IMR-90 (cell line): ENCODE measurements at regions not wholly inside any gene's neighbourhood (a gene's known extent, or its start where the extent isn't known, plus 50 kb on each side); places are given as distances from the start of the nearest gene placed in this dataset.

Source experiments
- ATAC-seq: fragments of 200-7000 bp; cut with Tn5 transposase; 2 replicates; pipeline ENCODE4 v1.9.1; 2020; ENCODE audit warnings: low read depth, mild to moderate bottlenecking, moderate library complexity
- BruUV-seq: library from RNA; stranded (reverse); fragments of 400-500 nt; replicated peaks from 2 replicates; lab custom pipeline; 2021; lab: Mats Ljungman, UMichigan
- CTCF ChIA-PET: fragments of 300-600 bp; formaldehyde crosslinking; extraction: SDS; loops from one replicate; lab custom pipeline; 2021; ENCODE audit warnings: antibody characterized with exemption; lab: Yijun Ruan, JAX
- POLR2A ChIA-PET: fragments of 300-600 bp; sonication (Branson Sonifier 250); formaldehyde crosslinking; loops from one replicate; lab custom pipeline; 2022; ENCODE audit warnings: antibody characterized with exemption; ENCODE audit not compliant: unreplicated experiment; lab: Charles Lee
- DNase-seq: peaks from one replicate; pipeline ENCODE4 v3.0.0; 2013
- H2AFZ ChIP-seq: replicated peaks from 2 replicates; pipeline ENCODE3; 2013; ENCODE audit warnings: low read length, mild to moderate bottlenecking; ENCODE audit not compliant: poor library complexity
- H2AK5ac ChIP-seq: 2 replicates; pipeline ENCODE4 v1.6.1; 2013; ENCODE audit warnings: low read depth, low read length, inconsistent platforms
- H2AK9ac ChIP-seq: replicated peaks from 2 replicates; pipeline ENCODE3; 2013; ENCODE audit warnings: mild to moderate bottlenecking, low read depth, low read length, moderate library complexity; ENCODE audit not compliant: poor library complexity
- H2BK120ac ChIP-seq: 2 replicates; pipeline ENCODE4 v1.6.1; 2013; ENCODE audit warnings: low read depth, low read length, inconsistent platforms
- H2BK15ac ChIP-seq: 3 replicates; pipeline ENCODE4 v1.6.1; 2013; ENCODE audit warnings: low read depth, low read length, inconsistent platforms
- H2BK20ac ChIP-seq: 2 replicates; pipeline ENCODE4 v1.6.1; 2013; ENCODE audit warnings: low read depth, mild to moderate bottlenecking, inconsistent platforms, low read length, moderate library complexity
- H2BK5ac ChIP-seq: 2 replicates; pipeline ENCODE4 v1.6.1; 2013; ENCODE audit warnings: mild to moderate bottlenecking, low read depth, low read length, inconsistent platforms; ENCODE audit not compliant: poor library complexity, severe bottlenecking
- H3K14ac ChIP-seq: replicated peaks from 2 replicates; pipeline ENCODE4 v1.6.1; 2013; ENCODE audit warnings: low read depth, low read length, inconsistent platforms
- H3K18ac ChIP-seq: 2 replicates; pipeline ENCODE4 v1.6.1; 2013; ENCODE audit warnings: low read depth, low read length, control low read depth
- H3K23ac ChIP-seq: 2 replicates; pipeline ENCODE4 v1.6.1; 2013; ENCODE audit warnings: low read depth, low read length, inconsistent platforms
- H3K27ac ChIP-seq: 2 replicates; pipeline ENCODE4 v1.5.1; 2013; ENCODE audit warnings: mild to moderate bottlenecking, control low read depth, low read length; ENCODE audit not compliant: insufficient read depth
- H3K27me3 ChIP-seq: 2 replicates; pipeline ENCODE4 v1.6.1; 2013; ENCODE audit warnings: low read length; ENCODE audit not compliant: control insufficient read depth, insufficient read depth
- H3K36me3 ChIP-seq: 2 replicates; pipeline ENCODE4 v1.6.1; 2013; ENCODE audit warnings: low read length, mixed read lengths; ENCODE audit not compliant: control insufficient read depth, insufficient read depth
- H3K4ac ChIP-seq: 2 replicates; pipeline ENCODE4 v1.6.1; 2013; ENCODE audit warnings: low read depth, low read length, inconsistent platforms
- H3K4me1 ChIP-seq: 2 replicates; pipeline ENCODE4 v1.6.1; 2013; ENCODE audit warnings: low read length, mixed read lengths; ENCODE audit not compliant: control insufficient read depth, insufficient read depth
- H3K4me2 ChIP-seq: 2 replicates; pipeline ENCODE4 v1.6.1; 2013; ENCODE audit warnings: low read depth, mild to moderate bottlenecking, control low read depth, low read length, moderate library complexity
- H3K4me3 ChIP-seq: 2 replicates; pipeline ENCODE4 v1.5.1; 2013; ENCODE audit warnings: low read depth, mild to moderate bottlenecking, control low read depth, low read length, moderate library complexity; ENCODE audit not compliant: insufficient read depth
- H3K56ac ChIP-seq: 2 replicates; pipeline ENCODE4 v1.6.1; 2013; ENCODE audit warnings: low read length, inconsistent platforms; ENCODE audit not compliant: insufficient read depth; ENCODE audit errors: extremely low read depth
- H3K79me1 ChIP-seq, 2 experiments: 2 replicates each; pipeline ENCODE4 v1.6.1; 2013; ENCODE audit warnings: low read length in 2 of 2, inconsistent platforms in 1 of 2, low read depth in 1 of 2
- H3K9ac ChIP-seq: 2 replicates; pipeline ENCODE4 v1.6.1; 2013; ENCODE audit warnings: low read depth, low read length, control low read depth
- H3K9me1 ChIP-seq: 2 replicates; pipeline ENCODE4 v1.6.1; 2013; ENCODE audit warnings: low read length, inconsistent platforms; ENCODE audit not compliant: insufficient read depth
- H3K9me3 ChIP-seq: 2 replicates; pipeline ENCODE4 v1.6.1; 2013; ENCODE audit warnings: low read length; ENCODE audit not compliant: control insufficient read depth, insufficient read depth
- H4K20me1 ChIP-seq: 2 replicates; pipeline ENCODE4 v1.6.1; 2013; ENCODE audit warnings: low read length, inconsistent platforms; ENCODE audit not compliant: insufficient read depth
- H4K5ac ChIP-seq: 2 replicates; pipeline ENCODE4 v1.6.1; 2013; ENCODE audit warnings: mild to moderate bottlenecking, low read depth, low read length, control low read depth
- H4K8ac ChIP-seq, 2 experiments: 2 replicates each; pipeline ENCODE4 v1.6.1; 2013; ENCODE audit warnings: low read depth in 2 of 2, low read length in 2 of 2, control low read depth in 1 of 2, inconsistent platforms in 1 of 2
- H4K91ac ChIP-seq: 2 replicates; pipeline ENCODE4 v1.6.1; 2013; ENCODE audit warnings: low read depth, low read length, inconsistent platforms; ENCODE audit not compliant: insufficient read depth
- BHLHE40 ChIP-seq: fragments of 150-350 bp; IDR thresholded peaks from 2 replicates; pipeline ENCODE4 v1.6.1; 2016; ENCODE audit warnings: mild to moderate bottlenecking, low read depth, low read length
- CHD1 ChIP-seq: IDR thresholded peaks from 2 replicates; pipeline ENCODE4 v1.6.1; 2012; ENCODE audit warnings: low read depth, low read length, improper control_type of control experiment
- FOS ChIP-seq: fragments of 150-350 bp; IDR thresholded peaks from 2 replicates; pipeline ENCODE4 v1.6.1; 2016; ENCODE audit warnings: low read depth, low read length
- MAFK ChIP-seq: IDR thresholded peaks from 2 replicates; pipeline ENCODE4 v1.6.1; 2012; ENCODE audit warnings: low read depth, low read length, improper control_type of control experiment
- MXI1 ChIP-seq: IDR thresholded peaks from 2 replicates; pipeline ENCODE4 v1.6.1; 2012; ENCODE audit warnings: low read depth, mild to moderate bottlenecking, low read length, moderate library complexity, borderline replicate concordance
- NFE2L2 ChIP-seq: fragments of 150-350 bp; IDR thresholded peaks from 2 replicates; pipeline ENCODE4 v1.6.1; 2016; ENCODE audit warnings: low read depth, mild to moderate bottlenecking, low read length
- RAD21 ChIP-seq: IDR thresholded peaks from 2 replicates; pipeline ENCODE4 v1.6.1; 2012; ENCODE audit warnings: low read length, improper control_type of control experiment
- RFX5 ChIP-seq: IDR thresholded peaks from 2 replicates; pipeline ENCODE4 v1.8.0; 2012; ENCODE audit warnings: low read depth, mild to moderate bottlenecking, low read length, moderate library complexity
- SMC3 ChIP-seq: fragments of 150-350 bp; IDR thresholded peaks from 2 replicates; pipeline ENCODE4 v1.6.1; 2016; ENCODE audit warnings: low read depth, mild to moderate bottlenecking, antibody characterized with exemption, low read length, moderate library complexity
- WGBS, 2 experiments: methylation state at CpG; one replicate each; pipeline versions ENCODE4 v1.1.5 to v1.1.7; 2013; ENCODE audit warnings: missing lambda C conversion rate in 2 of 2; ENCODE audit not compliant: insufficient read length in 1 of 2; ENCODE audit errors: extremely low coverage in 2 of 2; 5-methylcytosine and 5-hydroxymethylcytosine counted together
- dilution Hi-C: fragments of 300-500 bp; cut with HindIII; formaldehyde crosslinking; loops from one replicate; pipeline ENCODE4 v1.14.3; 2018; ENCODE audit warnings: low sequenced_read_pairs; ENCODE audit not compliant: unreplicated experiment
- in situ Hi-C: fragments of 300-500 bp; cut with MboI; formaldehyde crosslinking; loops from 3 replicates; pipeline ENCODE4 v1.14.3; 2019; ENCODE audit warnings: low sequenced_read_pairs, inconsistent platforms, mixed read lengths
- intact Hi-C: fragments of 100-400 bp; cut with micrococcal nuclease; formaldehyde crosslinking; loops from 2 replicates; pipeline ENCODE4 v1.10.0; 2022
- TF ChIP-seq, protein P1 (sequence below): fragments of 150-350 bp; IDR thresholded peaks from 2 replicates; pipeline ENCODE4 v1.6.1; 2016; ENCODE audit warnings: low read depth, mild to moderate bottlenecking, low read length, moderate library complexity, borderline replicate concordance
- TF ChIP-seq, protein P2 (sequence below): conservative IDR thresholded peaks from 2 replicates; pipeline ENCODE4 v1.5.1; 2012; ENCODE audit warnings: mild to moderate bottlenecking, low read depth, low read length, improper control_type of control experiment

DNA sequence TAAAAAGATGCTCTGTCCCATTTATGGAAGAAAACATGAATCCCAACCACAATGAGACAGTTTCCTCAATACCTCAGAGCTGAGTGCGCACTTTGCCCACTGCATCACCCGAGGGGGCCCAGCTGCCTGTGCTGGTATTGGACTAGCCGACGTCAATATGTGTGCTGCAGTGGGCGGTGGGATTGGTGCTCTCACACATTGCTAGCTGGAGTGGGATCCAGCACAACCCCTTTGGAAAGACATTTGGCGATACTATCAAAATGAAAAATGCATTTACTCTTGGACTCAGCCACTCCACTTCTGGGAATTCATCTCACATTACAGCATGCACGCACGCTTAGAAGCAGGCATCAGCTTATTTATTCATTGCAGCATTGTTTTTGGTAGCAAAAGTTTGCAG, 289.2 kb upstream of the FOXF1 start (continued):
- no peak for TF ChIP-seq MXI1

DNA sequence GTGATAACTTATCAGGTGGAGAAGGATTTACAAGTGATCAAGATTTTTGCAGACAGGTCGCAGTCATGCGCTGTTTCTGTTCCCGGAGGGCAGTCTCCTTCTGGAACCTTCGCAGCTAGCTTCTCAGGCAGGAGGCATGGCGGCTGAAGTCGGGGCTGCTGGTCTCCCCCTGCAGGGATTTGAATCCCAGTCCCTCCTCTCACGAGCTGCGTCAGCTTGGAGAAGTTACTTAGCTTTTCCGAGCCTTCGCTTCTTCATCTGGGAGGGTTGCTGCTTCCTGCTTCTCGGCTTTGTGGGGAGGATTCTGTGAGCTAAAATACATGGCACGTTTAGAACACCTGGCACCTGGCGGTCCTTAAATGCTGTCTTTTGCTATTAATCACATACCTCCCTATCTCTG, 287.8 kb upstream of the FOXF1 start:
- CTCF ChIA-PET, result interaction anchor here (1.1 to 1.3 kb wide), 2 partner anchors 59 to 236 kb away, joined by 3 read pairs; no protein-coding TSS in a partner anchor

More for the DNA sequence above, 287.8 kb upstream of the FOXF1 start:
- DNase-seq (peak; percentile 84), ATAC-seq (peak; percentile 21)
- intact Hi-C loops (loop anchor here (2.0 to 5.0 kb wide), 4 partner anchors 140 to 400 kb away; no protein-coding TSS in a partner anchor), in situ Hi-C loops (loop anchor here (5.0 to 10.0 kb wide), 4 partner anchors 72 to 290 kb away; partner anchors contain the start of gene FOXF1), dilution Hi-C loops (no loop called here)
- peak overlapping the region; percentile 91 for H2AK5ac ChIP-seq
- peaks cover 4 to 64% of the 10 kb centered on the region in 2 experiments; a peak in 3 of 4 replicates for H3K79me1 ChIP-seq
- H4K8ac ChIP-seq, result peak overlapping the region; percentile 83 to 98
- peak overlapping the region; percentile 100 for H2BK120ac ChIP-seq
- peak overlapping the region; percentile 96 for H3K18ac ChIP-seq
- peak overlapping the region; percentile 83 for H2BK15ac ChIP-seq
- H2BK5ac ChIP-seq, result peak overlapping the region; percentile 99
- H3K4me3 ChIP-seq, result peak overlapping the region; percentile 52
- peak overlapping the region; percentile 99 for H2BK20ac ChIP-seq
- H2AK9ac ChIP-seq, result peak overlapping the region; percentile 83
- H4K5ac ChIP-seq, result peak overlapping the region; percentile 93
- H3K9me3 ChIP-seq, result no peaks in the 10 kb centered on the region
- peak overlapping the region; percentile 100 for H3K56ac ChIP-seq
- peak overlapping the region; percentile 98 for H3K23ac ChIP-seq
- POLR2A ChIA-PET, result interaction anchor here (0.5 to 2.9 kb wide), 10 partner anchors 18 to 296 kb away, joined by 3 to 21 read pairs (median 6); partner anchors contain the start of gene FOXF1
- peaks cover 36% of the 10 kb centered on the region for H3K9me1 ChIP-seq
- H3K4ac ChIP-seq, result peak overlapping the region; percentile 98
- WGBS, 2 experiments, result 17% methylated on average over 5 of the region's 13 CpGs; no CpG with 5 or more reads in 1 of the 2 experiments
- H3K36me3 ChIP-seq, result no peaks in the 10 kb centered on the region
- peak overlapping the region; percentile 59 for H2AFZ ChIP-seq
- H3K27ac ChIP-seq, result peak overlapping the region; percentile 98
- TF ChIP-seq MAFK (no peak), SMC3 (peak; percentile 26; the same call in 1 of the 2 replicates), BHLHE40 (no peak), RAD21 (peak; percentile 12; the same call in 1 of the 2 replicates), CHD1 (peak; percentile 74; the same call in 1 of the 2 replicates), FOS (no peak), NFE2L2 (no peak), RFX5 (no peak), MXI1 (peak; percentile 23; the same call in 1 of the 2 replicates)
- TF ChIP-seq, protein P1, sequence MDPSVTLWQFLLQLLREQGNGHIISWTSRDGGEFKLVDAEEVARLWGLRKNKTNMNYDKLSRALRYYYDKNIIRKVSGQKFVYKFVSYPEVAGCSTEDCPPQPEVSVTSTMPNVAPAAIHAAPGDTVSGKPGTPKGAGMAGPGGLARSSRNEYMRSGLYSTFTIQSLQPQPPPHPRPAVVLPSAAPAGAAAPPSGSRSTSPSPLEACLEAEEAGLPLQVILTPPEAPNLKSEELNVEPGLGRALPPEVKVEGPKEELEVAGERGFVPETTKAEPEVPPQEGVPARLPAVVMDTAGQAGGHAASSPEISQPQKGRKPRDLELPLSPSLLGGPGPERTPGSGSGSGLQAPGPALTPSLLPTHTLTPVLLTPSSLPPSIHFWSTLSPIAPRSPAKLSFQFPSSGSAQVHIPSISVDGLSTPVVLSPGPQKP, result no peak
- TF ChIP-seq, protein P2, sequence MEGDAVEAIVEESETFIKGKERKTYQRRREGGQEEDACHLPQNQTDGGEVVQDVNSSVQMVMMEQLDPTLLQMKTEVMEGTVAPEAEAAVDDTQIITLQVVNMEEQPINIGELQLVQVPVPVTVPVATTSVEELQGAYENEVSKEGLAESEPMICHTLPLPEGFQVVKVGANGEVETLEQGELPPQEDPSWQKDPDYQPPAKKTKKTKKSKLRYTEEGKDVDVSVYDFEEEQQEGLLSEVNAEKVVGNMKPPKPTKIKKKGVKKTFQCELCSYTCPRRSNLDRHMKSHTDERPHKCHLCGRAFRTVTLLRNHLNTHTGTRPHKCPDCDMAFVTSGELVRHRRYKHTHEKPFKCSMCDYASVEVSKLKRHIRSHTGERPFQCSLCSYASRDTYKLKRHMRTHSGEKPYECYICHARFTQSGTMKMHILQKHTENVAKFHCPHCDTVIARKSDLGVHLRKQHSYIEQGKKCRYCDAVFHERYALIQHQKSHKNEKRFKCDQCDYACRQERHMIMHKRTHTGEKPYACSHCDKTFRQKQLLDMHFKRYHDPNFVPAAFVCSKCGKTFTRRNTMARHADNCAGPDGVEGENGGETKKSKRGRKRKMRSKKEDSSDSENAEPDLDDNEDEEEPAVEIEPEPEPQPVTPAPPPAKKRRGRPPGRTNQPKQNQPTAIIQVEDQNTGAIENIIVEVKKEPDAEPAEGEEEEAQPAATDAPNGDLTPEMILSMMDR, result 0 out of 2 replicates have a peak, but pooled peaks have one; percentile 1
- peak overlapping the region; percentile 89 for H3K4me2 ChIP-seq
- peak overlapping the region; percentile 96 for H3K9ac ChIP-seq
- BruUV-seq, result TSS peak; percentile 94
- peaks cover 32% of the 10 kb centered on the region for H3K4me1 ChIP-seq
- H4K91ac ChIP-seq, result peak overlapping the region; percentile 98
- peak overlapping the region; percentile 99 for H3K14ac ChIP-seq
- no peaks in the 10 kb centered on the region for H3K27me3 ChIP-seq
- H4K20me1 ChIP-seq, result no peaks in the 10 kb centered on the region
